ENCODE measurements at regions not wholly inside any gene's neighbourhood (a gene's known extent, or its start where the extent isn't known, plus 50 kb on each side); places are given as distances from the start of the nearest gene placed in this dataset.
"Not testable (repeated sequence)": the region's sequence is repeated elsewhere in the genome, so short reads cannot be mapped to it uniquely, and the experiment has no call there.

GRCh38 chr12:41992692-41993215 lies 151.9 kb downstream of the GXYLT1 start:
- Histone ChIP-seq H3K36me3 (ENCODE audit: control insufficient read depth, insufficient read depth, low read length) (no peaks in the 10 kb centered on the region), H3K4me3 (ENCODE audit: low read depth, low read length) (no peak overlapping the region), H3K27me3 (ENCODE audit: control insufficient read depth, insufficient read depth, low read length) (no peaks in the 10 kb centered on the region)
- DNase-seq (ENCODE audit: low read depth) = no peak
- TF ChIP-seq CTCF (IDR thresholded peaks at IDR 0.05; ENCODE audit: insufficient read depth, low read length, poor library complexity, severe bottlenecking) = no peak

- Histone ChIP-seq H3K36me3 (ENCODE audit: control insufficient read depth, insufficient read depth, low read length) (no peaks in the 10 kb centered on the region), H3K4me3 (ENCODE audit: low read depth, low read length) (no peak overlapping the region), H3K27me3 (ENCODE audit: control insufficient read depth, insufficient read depth, low read length) (no peaks in the 10 kb centered on the region)
- TF ChIP-seq CTCF (IDR thresholded peaks at IDR 0.05; ENCODE audit: insufficient read depth, low read length, poor library complexity, severe bottlenecking) = peak; percentile 7
- DNase-seq (ENCODE audit: low read depth) = peak; percentile 90
Observed at GRCh38 chr12:41992022-41992421, 152.7 kb downstream of the GXYLT1 start.

- no peak overlapping the region for H3K4me3 ChIP-seq (ENCODE audit: low read depth, low read length)
- no peaks in the 10 kb centered on the region for H3K36me3 ChIP-seq (ENCODE audit: control insufficient read depth, insufficient read depth, low read length)
- DNase-seq (ENCODE audit: low read depth) = no peak
- no peak for TF ChIP-seq CTCF (IDR thresholded peaks at IDR 0.05; ENCODE audit: insufficient read depth, low read length, poor library complexity, severe bottlenecking)
- no peaks in the 10 kb centered on the region for H3K27me3 ChIP-seq (ENCODE audit: control insufficient read depth, insufficient read depth, low read length)
Observed at GRCh38 chr12:41988715-41989114, 156.0 kb downstream of the GXYLT1 start.

GRCh38 chr12:41986513-41986912 lies 158.2 kb downstream of the GXYLT1 start:
- H3K4me3 ChIP-seq (ENCODE audit: low read depth, low read length); DNase-seq (ENCODE audit: low read depth); H3K36me3 ChIP-seq (ENCODE audit: control insufficient read depth, insufficient read depth, low read length); H3K27me3 ChIP-seq (ENCODE audit: control insufficient read depth, insufficient read depth, low read length): not testable (repeated sequence)

GRCh38 chr12:41983856-41984255 lies 160.8 kb downstream of the GXYLT1 start:
- Histone ChIP-seq H3K27me3 (ENCODE audit: control insufficient read depth, insufficient read depth, low read length) (no peaks in the 10 kb centered on the region), H3K4me3 (ENCODE audit: low read depth, low read length) (no peak overlapping the region), H3K36me3 (ENCODE audit: control insufficient read depth, insufficient read depth, low read length) (no peaks in the 10 kb centered on the region)
- DNase-seq (ENCODE audit: low read depth) = no peak
- no peak for TF ChIP-seq CTCF (IDR thresholded peaks at IDR 0.05; ENCODE audit: insufficient read depth, low read length, poor library complexity, severe bottlenecking)

GRCh38 chr12:41983394-41983793 lies 161.3 kb downstream of the GXYLT1 start:
- no peak for DNase-seq (ENCODE audit: low read depth)
- Histone ChIP-seq H3K4me3 (ENCODE audit: low read depth, low read length) (no peak overlapping the region), H3K36me3 (ENCODE audit: control insufficient read depth, insufficient read depth, low read length) (no peaks in the 10 kb centered on the region), H3K27me3 (ENCODE audit: control insufficient read depth, insufficient read depth, low read length) (no peaks in the 10 kb centered on the region)
- no peak for TF ChIP-seq CTCF (IDR thresholded peaks at IDR 0.05; ENCODE audit: insufficient read depth, low read length, poor library complexity, severe bottlenecking)
